IMR-90 (cell line): ENCODE measurements at regions not wholly inside any gene's neighbourhood (a gene's known extent, or its start where the extent isn't known, plus 50 kb on each side); places are given as distances from the start of the nearest gene placed in this dataset.

ENCODE experiments used
- ATAC-seq: fragments of 200-7000 bp; cut with Tn5 transposase; 2 replicates; pipeline ENCODE4 v1.9.1; 2020; ENCODE audit warnings: low read depth, mild to moderate bottlenecking, moderate library complexity
- BruUV-seq: library from RNA; stranded (reverse); fragments of 400-500 nt; replicated peaks from 2 replicates; lab custom pipeline; 2021; lab: Mats Ljungman, UMichigan
- CTCF ChIA-PET: fragments of 300-600 bp; formaldehyde crosslinking; extraction: SDS; loops from one replicate; lab custom pipeline; 2021; ENCODE audit warnings: antibody characterized with exemption; lab: Yijun Ruan, JAX
- POLR2A ChIA-PET: fragments of 300-600 bp; sonication (Branson Sonifier 250); formaldehyde crosslinking; loops from one replicate; lab custom pipeline; 2022; ENCODE audit warnings: antibody characterized with exemption; ENCODE audit not compliant: unreplicated experiment; lab: Charles Lee
- DNase-seq: peaks from one replicate; pipeline ENCODE4 v3.0.0; 2013
- H2AFZ ChIP-seq: replicated peaks from 2 replicates; pipeline ENCODE3; 2013; ENCODE audit warnings: low read length, mild to moderate bottlenecking; ENCODE audit not compliant: poor library complexity
- H2AK5ac ChIP-seq: 2 replicates; pipeline ENCODE4 v1.6.1; 2013; ENCODE audit warnings: low read depth, low read length, inconsistent platforms
- H2AK9ac ChIP-seq: replicated peaks from 2 replicates; pipeline ENCODE3; 2013; ENCODE audit warnings: mild to moderate bottlenecking, low read depth, low read length, moderate library complexity; ENCODE audit not compliant: poor library complexity
- H2BK120ac ChIP-seq: 2 replicates; pipeline ENCODE4 v1.6.1; 2013; ENCODE audit warnings: low read depth, low read length, inconsistent platforms
- H2BK15ac ChIP-seq: 3 replicates; pipeline ENCODE4 v1.6.1; 2013; ENCODE audit warnings: low read depth, low read length, inconsistent platforms
- H2BK20ac ChIP-seq: 2 replicates; pipeline ENCODE4 v1.6.1; 2013; ENCODE audit warnings: low read depth, mild to moderate bottlenecking, inconsistent platforms, low read length, moderate library complexity
- H2BK5ac ChIP-seq: 2 replicates; pipeline ENCODE4 v1.6.1; 2013; ENCODE audit warnings: mild to moderate bottlenecking, low read depth, low read length, inconsistent platforms; ENCODE audit not compliant: poor library complexity, severe bottlenecking
- H3K14ac ChIP-seq: replicated peaks from 2 replicates; pipeline ENCODE4 v1.6.1; 2013; ENCODE audit warnings: low read depth, low read length, inconsistent platforms
- H3K18ac ChIP-seq: 2 replicates; pipeline ENCODE4 v1.6.1; 2013; ENCODE audit warnings: low read depth, low read length, control low read depth
- H3K23ac ChIP-seq: 2 replicates; pipeline ENCODE4 v1.6.1; 2013; ENCODE audit warnings: low read depth, low read length, inconsistent platforms
- H3K27ac ChIP-seq: 2 replicates; pipeline ENCODE4 v1.5.1; 2013; ENCODE audit warnings: mild to moderate bottlenecking, control low read depth, low read length; ENCODE audit not compliant: insufficient read depth
- H3K27me3 ChIP-seq: 2 replicates; pipeline ENCODE4 v1.6.1; 2013; ENCODE audit warnings: low read length; ENCODE audit not compliant: control insufficient read depth, insufficient read depth
- H3K36me3 ChIP-seq: 2 replicates; pipeline ENCODE4 v1.6.1; 2013; ENCODE audit warnings: low read length, mixed read lengths; ENCODE audit not compliant: control insufficient read depth, insufficient read depth
- H3K4ac ChIP-seq: 2 replicates; pipeline ENCODE4 v1.6.1; 2013; ENCODE audit warnings: low read depth, low read length, inconsistent platforms
- H3K4me1 ChIP-seq: 2 replicates; pipeline ENCODE4 v1.6.1; 2013; ENCODE audit warnings: low read length, mixed read lengths; ENCODE audit not compliant: control insufficient read depth, insufficient read depth
- H3K4me2 ChIP-seq: 2 replicates; pipeline ENCODE4 v1.6.1; 2013; ENCODE audit warnings: low read depth, mild to moderate bottlenecking, control low read depth, low read length, moderate library complexity
- H3K4me3 ChIP-seq: 2 replicates; pipeline ENCODE4 v1.5.1; 2013; ENCODE audit warnings: low read depth, mild to moderate bottlenecking, control low read depth, low read length, moderate library complexity; ENCODE audit not compliant: insufficient read depth
- H3K56ac ChIP-seq: 2 replicates; pipeline ENCODE4 v1.6.1; 2013; ENCODE audit warnings: low read length, inconsistent platforms; ENCODE audit not compliant: insufficient read depth; ENCODE audit errors: extremely low read depth
- H3K79me1 ChIP-seq, 2 experiments: 2 replicates each; pipeline ENCODE4 v1.6.1; 2013; ENCODE audit warnings: low read length in 2 of 2, inconsistent platforms in 1 of 2, low read depth in 1 of 2
- H3K9ac ChIP-seq: 2 replicates; pipeline ENCODE4 v1.6.1; 2013; ENCODE audit warnings: low read depth, low read length, control low read depth
- H3K9me1 ChIP-seq: 2 replicates; pipeline ENCODE4 v1.6.1; 2013; ENCODE audit warnings: low read length, inconsistent platforms; ENCODE audit not compliant: insufficient read depth
- H3K9me3 ChIP-seq: 2 replicates; pipeline ENCODE4 v1.6.1; 2013; ENCODE audit warnings: low read length; ENCODE audit not compliant: control insufficient read depth, insufficient read depth
- H4K20me1 ChIP-seq: 2 replicates; pipeline ENCODE4 v1.6.1; 2013; ENCODE audit warnings: low read length, inconsistent platforms; ENCODE audit not compliant: insufficient read depth
- H4K5ac ChIP-seq: 2 replicates; pipeline ENCODE4 v1.6.1; 2013; ENCODE audit warnings: mild to moderate bottlenecking, low read depth, low read length, control low read depth
- H4K8ac ChIP-seq, 2 experiments: 2 replicates each; pipeline ENCODE4 v1.6.1; 2013; ENCODE audit warnings: low read depth in 2 of 2, low read length in 2 of 2, control low read depth in 1 of 2, inconsistent platforms in 1 of 2
- H4K91ac ChIP-seq: 2 replicates; pipeline ENCODE4 v1.6.1; 2013; ENCODE audit warnings: low read depth, low read length, inconsistent platforms; ENCODE audit not compliant: insufficient read depth
- CEBPB ChIP-seq: IDR thresholded peaks from 2 replicates; pipeline ENCODE4 v1.6.1; 2012; ENCODE audit warnings: low read depth, low read length, improper control_type of control experiment
- CHD1 ChIP-seq: IDR thresholded peaks from 2 replicates; pipeline ENCODE4 v1.6.1; 2012; ENCODE audit warnings: low read depth, low read length, improper control_type of control experiment
- FOS ChIP-seq: fragments of 150-350 bp; IDR thresholded peaks from 2 replicates; pipeline ENCODE4 v1.6.1; 2016; ENCODE audit warnings: low read depth, low read length
- MAZ ChIP-seq: IDR thresholded peaks from 2 replicates; pipeline ENCODE4 v1.6.1; 2012; ENCODE audit warnings: low read depth, mild to moderate bottlenecking, low read length, improper control_type of control experiment, moderate library complexity, borderline replicate concordance
- NFE2L2 ChIP-seq: fragments of 150-350 bp; IDR thresholded peaks from 2 replicates; pipeline ENCODE4 v1.6.1; 2016; ENCODE audit warnings: low read depth, mild to moderate bottlenecking, low read length
- POLR2A ChIP-seq: IDR thresholded peaks from 2 replicates; pipeline ENCODE4 v1.6.1; 2012; ENCODE audit warnings: mild to moderate bottlenecking, low read depth, low read length
- RAD21 ChIP-seq: IDR thresholded peaks from 2 replicates; pipeline ENCODE4 v1.6.1; 2012; ENCODE audit warnings: low read length, improper control_type of control experiment
- RFX5 ChIP-seq: IDR thresholded peaks from 2 replicates; pipeline ENCODE4 v1.8.0; 2012; ENCODE audit warnings: low read depth, mild to moderate bottlenecking, low read length, moderate library complexity
- SMC3 ChIP-seq: fragments of 150-350 bp; IDR thresholded peaks from 2 replicates; pipeline ENCODE4 v1.6.1; 2016; ENCODE audit warnings: low read depth, mild to moderate bottlenecking, antibody characterized with exemption, low read length, moderate library complexity
- WGBS, 2 experiments: methylation state at CpG; one replicate each; pipeline versions ENCODE4 v1.1.5 to v1.1.7; 2013; ENCODE audit warnings: missing lambda C conversion rate in 2 of 2; ENCODE audit not compliant: insufficient read length in 1 of 2; ENCODE audit errors: extremely low coverage in 2 of 2; 5-methylcytosine and 5-hydroxymethylcytosine counted together
- dilution Hi-C: fragments of 300-500 bp; cut with HindIII; formaldehyde crosslinking; loops from one replicate; pipeline ENCODE4 v1.14.3; 2018; ENCODE audit warnings: low sequenced_read_pairs; ENCODE audit not compliant: unreplicated experiment
- in situ Hi-C: fragments of 300-500 bp; cut with MboI; formaldehyde crosslinking; loops from 3 replicates; pipeline ENCODE4 v1.14.3; 2019; ENCODE audit warnings: low sequenced_read_pairs, inconsistent platforms, mixed read lengths
- intact Hi-C: fragments of 100-400 bp; cut with micrococcal nuclease; formaldehyde crosslinking; loops from 2 replicates; pipeline ENCODE4 v1.10.0; 2022
- TF ChIP-seq, protein P1 (sequence below): conservative IDR thresholded peaks from 2 replicates; pipeline ENCODE4 v1.5.1; 2012; ENCODE audit warnings: mild to moderate bottlenecking, low read depth, low read length, improper control_type of control experiment

DNA sequence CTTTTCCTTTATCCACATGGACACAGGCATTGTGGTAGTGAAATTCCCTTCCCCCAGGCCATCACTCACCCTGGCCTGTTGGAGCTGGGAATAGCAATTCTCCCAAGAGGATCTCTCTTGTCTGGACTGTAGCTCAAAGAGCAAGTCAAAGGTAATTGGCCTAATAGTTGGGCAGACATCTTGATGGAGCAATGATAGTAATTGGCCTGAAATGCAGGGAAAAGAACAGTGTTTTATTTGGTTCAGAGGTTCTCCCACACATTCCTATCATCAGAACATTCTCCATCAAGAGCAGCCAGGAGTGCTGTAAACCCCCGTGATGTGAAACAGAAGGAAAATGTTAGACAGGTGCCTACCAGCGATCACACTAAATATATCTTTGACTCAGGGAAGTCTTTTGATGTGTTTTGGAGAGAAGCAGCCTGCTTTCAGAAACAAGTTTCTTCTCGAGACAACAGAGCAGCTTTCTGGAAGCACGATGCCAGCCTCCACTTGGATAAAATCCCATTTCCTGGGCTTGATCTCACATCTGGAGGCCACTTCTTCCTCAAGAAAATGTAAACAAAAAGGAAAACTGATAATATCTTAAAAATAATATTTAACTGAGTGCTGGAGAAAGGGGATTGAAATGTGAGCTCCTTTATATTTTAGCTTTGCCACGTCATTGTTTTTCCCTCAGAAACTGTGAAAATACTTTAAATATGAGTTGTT, 198.1 kb upstream of the WWC1 start:
- no peaks in the 10 kb centered on the region for H3K9me3 ChIP-seq
- ATAC-seq (no peak), DNase-seq (no peak)
- no peak overlapping the region for H3K4me3 ChIP-seq
- dilution Hi-C loops: no loop called here
- no peak overlapping the region for H2AK9ac ChIP-seq
- no peaks in the 10 kb centered on the region for H3K4me1 ChIP-seq
- 20% methylated on average over 1 of the region's 5 CpGs; no CpG with 5 or more reads in 1 of the 2 experiments for WGBS, 2 experiments
- H4K5ac ChIP-seq: no peak overlapping the region
- H4K20me1 ChIP-seq: no peaks in the 10 kb centered on the region
- no peak overlapping the region for H2BK5ac ChIP-seq
- POLR2A ChIA-PET: no interaction called here
- no peak overlapping the region for H3K4ac ChIP-seq
- H3K9ac ChIP-seq: no peak overlapping the region
- H4K91ac ChIP-seq: no peak overlapping the region
- H2BK120ac ChIP-seq: no peak overlapping the region
- H3K56ac ChIP-seq: no peak overlapping the region
- TF ChIP-seq, protein P1, sequence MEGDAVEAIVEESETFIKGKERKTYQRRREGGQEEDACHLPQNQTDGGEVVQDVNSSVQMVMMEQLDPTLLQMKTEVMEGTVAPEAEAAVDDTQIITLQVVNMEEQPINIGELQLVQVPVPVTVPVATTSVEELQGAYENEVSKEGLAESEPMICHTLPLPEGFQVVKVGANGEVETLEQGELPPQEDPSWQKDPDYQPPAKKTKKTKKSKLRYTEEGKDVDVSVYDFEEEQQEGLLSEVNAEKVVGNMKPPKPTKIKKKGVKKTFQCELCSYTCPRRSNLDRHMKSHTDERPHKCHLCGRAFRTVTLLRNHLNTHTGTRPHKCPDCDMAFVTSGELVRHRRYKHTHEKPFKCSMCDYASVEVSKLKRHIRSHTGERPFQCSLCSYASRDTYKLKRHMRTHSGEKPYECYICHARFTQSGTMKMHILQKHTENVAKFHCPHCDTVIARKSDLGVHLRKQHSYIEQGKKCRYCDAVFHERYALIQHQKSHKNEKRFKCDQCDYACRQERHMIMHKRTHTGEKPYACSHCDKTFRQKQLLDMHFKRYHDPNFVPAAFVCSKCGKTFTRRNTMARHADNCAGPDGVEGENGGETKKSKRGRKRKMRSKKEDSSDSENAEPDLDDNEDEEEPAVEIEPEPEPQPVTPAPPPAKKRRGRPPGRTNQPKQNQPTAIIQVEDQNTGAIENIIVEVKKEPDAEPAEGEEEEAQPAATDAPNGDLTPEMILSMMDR: no peak
- no peak for TF ChIP-seq CEBPB
- no peak for TF ChIP-seq CHD1
- no peak for TF ChIP-seq NFE2L2
- no peak for TF ChIP-seq FOS
- no peak for TF ChIP-seq RFX5
- no peak for TF ChIP-seq MAZ
- no peak for TF ChIP-seq RAD21
- no peak for TF ChIP-seq POLR2A
- TF ChIP-seq SMC3: no peak
- H3K14ac ChIP-seq: no peak overlapping the region
- H3K9me1 ChIP-seq: no peaks in the 10 kb centered on the region
- in situ Hi-C loops: no loop called here
- no peak overlapping the region for H3K4me2 ChIP-seq
- no peak overlapping the region for H3K27ac ChIP-seq
- H2AK5ac ChIP-seq: no peak overlapping the region
- no TSS peak for BruUV-seq
- no peaks in the 10 kb centered on the region for H3K27me3 ChIP-seq
- no peak overlapping the region for H2AFZ ChIP-seq
- no peaks in the 10 kb centered on the region for H3K36me3 ChIP-seq
- no peak overlapping the region for H2BK15ac ChIP-seq
- no peak overlapping the region for H3K23ac ChIP-seq
- H2BK20ac ChIP-seq: no peak overlapping the region
- H4K8ac ChIP-seq: no peak overlapping the region
- no peaks in the 10 kb centered on the region for H3K79me1 ChIP-seq
- CTCF ChIA-PET: no interaction called here
- intact Hi-C loops: no loop called here
- no peak overlapping the region for H3K18ac ChIP-seq
